PC-9 (cell line): ENCODE measurements at regions not wholly inside any gene's neighbourhood (a gene's known extent, or its start where the extent isn't known, plus 50 kb on each side); places are given as distances from the start of the nearest gene placed in this dataset.

Experiments
- BruUV-seq: library from RNA; stranded (reverse); fragments of 400-500 nt; replicated peaks from 2 replicates; lab custom pipeline; 2021; lab: Mats Ljungman, UMichigan
- CTCF ChIA-PET: fragments of 300-600 bp; sonication (Branson Sonifier 250); formaldehyde crosslinking; loops from one replicate; lab custom pipeline; 2022; ENCODE audit warnings: antibody characterized with exemption; lab: Charles Lee
- POLR2A ChIA-PET: fragments of 300-600 bp; sonication (Branson Sonifier 250); formaldehyde crosslinking; loops from one replicate; lab custom pipeline; 2022; ENCODE audit warnings: antibody characterized with exemption; ENCODE audit not compliant: unreplicated experiment; lab: Charles Lee
- DNase-seq, 2 experiments: peaks; one replicate each; pipeline versions ENCODE4 v3.0.0 to v3.0.0-alpha.2; 2015 to 2022; ENCODE audit warnings: mixed read lengths in 1 of 2
- H2AFZ ChIP-seq: fragments of 200-600 bp; sonication (generic); 2 replicates; pipeline ENCODE4 v1.8.1; 2017; ENCODE audit warnings: antibody characterized with exemption
- H3F3A ChIP-seq: fragments of 200-600 bp; sonication (generic); 2 replicates; pipeline ENCODE4 v1.8.1; 2017; ENCODE audit warnings: antibody characterized with exemption, mild to moderate bottlenecking, low read depth; ENCODE audit not compliant: insufficient read depth
- H3K27ac ChIP-seq: fragments of 200-600 bp; sonication (generic); 2 replicates; pipeline ENCODE4 v1.6.1; 2016; ENCODE audit warnings: mixed run types
- H3K27me3 ChIP-seq: fragments of 200-600 bp; sonication (generic); 2 replicates; pipeline ENCODE4 v1.6.1; 2016; ENCODE audit warnings: low read depth, mixed run types; ENCODE audit not compliant: insufficient read depth
- H3K36me3 ChIP-seq: fragments of 200-600 bp; sonication (generic); 2 replicates; pipeline ENCODE4 v1.6.1; 2016; ENCODE audit warnings: low read depth, mixed run types
- H3K4me1 ChIP-seq: fragments of 200-600 bp; sonication (generic); replicated peaks from 2 replicates; pipeline ENCODE4 v1.6.1; 2016; ENCODE audit warnings: mixed run types; ENCODE audit not compliant: insufficient read depth
- H3K4me2 ChIP-seq: fragments of 200-600 bp; sonication (generic); 2 replicates; pipeline ENCODE4 v1.6.1; 2017; ENCODE audit warnings: mixed run types
- H3K4me3 ChIP-seq: fragments of 200-600 bp; sonication (generic); 2 replicates; pipeline ENCODE4 v1.6.1; 2016; ENCODE audit warnings: mixed run types
- H3K79me2 ChIP-seq: fragments of 200-600 bp; sonication (generic); 2 replicates; pipeline ENCODE4 v1.6.1; 2017; ENCODE audit warnings: low read depth, mixed run types
- H3K9me2 ChIP-seq: fragments of 200-600 bp; sonication (generic); 2 replicates; pipeline ENCODE4 v1.8.1; 2017; ENCODE audit warnings: mild to moderate bottlenecking; ENCODE audit not compliant: insufficient read depth
- H3K9me3 ChIP-seq: fragments of 200-600 bp; sonication (generic); 2 replicates; pipeline ENCODE4 v1.8.1; 2016; ENCODE audit warnings: low read depth; ENCODE audit not compliant: insufficient read depth
- H4K20me1 ChIP-seq: fragments of 200-600 bp; sonication (generic); 2 replicates; pipeline ENCODE4 v1.8.1; 2017; ENCODE audit not compliant: insufficient read depth
- CTCF ChIP-seq: fragments of 200-600 bp; sonication (generic); conservative IDR thresholded peaks from 2 replicates; pipeline ENCODE4 v1.6.1; 2017; ENCODE audit warnings: mixed run types, antibody characterized with exemption, mild to moderate bottlenecking, moderate library complexity
- EZH2 ChIP-seq: fragments of 200-600 bp; sonication (generic); IDR thresholded peaks from 2 replicates; pipeline ENCODE4 v1.8.0; 2017; ENCODE audit warnings: antibody characterized with exemption, low read depth
- intact Hi-C: fragments of 100-400 bp; cut with micrococcal nuclease; formaldehyde crosslinking; loops from one replicate; pipeline ENCODE4 v1.10.0; 2022; ENCODE audit not compliant: unreplicated experiment

- Histone ChIP-seq H3K27me3 (no peaks in the 10 kb centered on the region), H2AFZ (no peak overlapping the region), H4K20me1 (no peaks in the 10 kb centered on the region), H3K27ac (no peak overlapping the region), H3K9me3 (no peaks in the 10 kb centered on the region), H3K4me2 (no peak overlapping the region), H3K79me2 (no peaks in the 10 kb centered on the region), H3K4me3 (no peak overlapping the region), H3K36me3 (no peaks in the 10 kb centered on the region), H3F3A (no peaks in the 10 kb centered on the region), H3K9me2 (no peaks in the 10 kb centered on the region), H3K4me1 (peaks cover 9% of the 10 kb centered on the region; the same call in 1 of the 2 replicates)
- no peak for DNase-seq
- intact Hi-C loops = no loop called here
- TF ChIP-seq CTCF = no peak
- no peak for TF ChIP-seq EZH2
- BruUV-seq = no TSS peak
- ChIA-PET CTCF (no interaction called here), POLR2A (no interaction called here)
Measured at GRCh38 chr3:77902675-77903074, 862.8 kb downstream of the ROBO2 start.

GRCh38 chr3:77906102-77906709, 866.3 kb downstream of the ROBO2 start:
- Histone ChIP-seq H2AFZ (no peak overlapping the region; the same call in 1 of the 2 replicates), H3K4me1 (peaks cover 9% of the 10 kb centered on the region; the same call in 1 of the 2 replicates), H3K9me2 (no peaks in the 10 kb centered on the region), H3K4me2 (0 out of 2 replicates have a peak overlapping the region, but pooled peaks have one; percentile 12), H3K27me3 (no peaks in the 10 kb centered on the region), H3K79me2 (no peaks in the 10 kb centered on the region), H3K27ac (peak overlapping the region; percentile 66), H3K9me3 (no peaks in the 10 kb centered on the region), H4K20me1 (no peaks in the 10 kb centered on the region), H3F3A (no peaks in the 10 kb centered on the region), H3K36me3 (no peaks in the 10 kb centered on the region), H3K4me3 (no peak overlapping the region)
- BruUV-seq = no TSS peak
- no peak for TF ChIP-seq CTCF
- no peak for TF ChIP-seq EZH2
- CTCF ChIA-PET = interaction anchor here (0.8 kb wide), 1 partner anchor 80 kb away, joined by 4 read pairs; no protein-coding TSS in a partner anchor
- DNase-seq = peak; percentile 35 to 85
- POLR2A ChIA-PET = interaction anchor here (0.6 kb wide), 3 partner anchors 83 to 677 kb away, joined by 3 to 6 read pairs (median 4); no protein-coding TSS in a partner anchor
- intact Hi-C loops = loop anchor here (1.0 to 5.0 kb wide), 4 partner anchors 29 to 601 kb away; no protein-coding TSS in a partner anchor

GRCh38 chr3:77913524-77914174, 873.8 kb downstream of the ROBO2 start:
- no peaks in the 10 kb centered on the region for H3F3A ChIP-seq
- intact Hi-C loops = no loop called here
- H3K4me2 ChIP-seq = no peak overlapping the region
- no peaks in the 10 kb centered on the region for H3K27me3 ChIP-seq
- no peaks in the 10 kb centered on the region for H3K79me2 ChIP-seq
- POLR2A ChIA-PET = interaction anchor here (0.6 kb wide), 1 partner anchor 110 kb away, joined by 3 read pairs; no protein-coding TSS in a partner anchor
- H3K4me1 ChIP-seq = no peaks in the 10 kb centered on the region
- H3K27ac ChIP-seq = no peak overlapping the region
- no peaks in the 10 kb centered on the region for H3K9me2 ChIP-seq
- no peaks in the 10 kb centered on the region for H3K36me3 ChIP-seq
- no TSS peak for BruUV-seq
- CTCF ChIA-PET = no interaction called here
- TF ChIP-seq EZH2 = no peak
- no peak for TF ChIP-seq CTCF
- DNase-seq = no peak
- no peaks in the 10 kb centered on the region for H3K9me3 ChIP-seq
- no peak overlapping the region for H3K4me3 ChIP-seq
- H2AFZ ChIP-seq = no peak overlapping the region
- no peaks in the 10 kb centered on the region for H4K20me1 ChIP-seq
